GM12878 (cell line): ENCODE measurements at regions not wholly inside any gene's neighbourhood (a gene's known extent, or its start where the extent isn't known, plus 50 kb on each side); places are given as distances from the start of the nearest gene placed in this dataset.

Experiments
- ATAC-seq: fragments of 200-7000 bp; cut with Tn5 transposase; 3 replicates; pipeline ENCODE4 v1.9.1; 2020; ENCODE audit warnings: mild to moderate bottlenecking, moderate library complexity
- BruUV-seq: library from RNA; stranded (reverse); fragments of 400-500 nt; replicated peaks from 2 replicates; lab custom pipeline; 2021; lab: Mats Ljungman, UMichigan
- CTCF ChIA-PET: fragments of 300-600 bp; sonication (Branson Sonifier 250); formaldehyde crosslinking; extraction: SDS; loops from one replicate; lab custom pipeline; 2021; ENCODE audit warnings: inconsistent platforms; lab: Yijun Ruan, JAX
- POLR2A ChIA-PET: fragments of 350-600 bp; formaldehyde crosslinking; extraction: SDS; loops from one replicate; lab custom pipeline; 2021; ENCODE audit warnings: inconsistent platforms; lab: Charles Lee
- RAD21 ChIA-PET: fragments of 300-600 bp; sonication (Branson Sonifier 250); formaldehyde crosslinking; loops from one replicate; lab custom pipeline; 2023; ENCODE audit warnings: antibody characterized with exemption; ENCODE audit not compliant: unreplicated experiment; lab: Charles Lee
- SMC1A ChIA-PET: fragments of 300-600 bp; sonication (Branson Sonifier 250); formaldehyde crosslinking; loops from one replicate; lab custom pipeline; 2023; ENCODE audit not compliant: unreplicated experiment, uncharacterized antibody; lab: Charles Lee
- DNase-seq: peaks from one replicate; pipeline ENCODE4 v3.0.0-alpha.2; 2011; ENCODE audit warnings: low read depth, low spot score
- FAIRE-seq: peaks from 3 replicates; lab custom pipeline; 2011; peaks lifted over from hg19 to GRCh38; lab: Jason Lieb, UNC
- H2AFZ ChIP-seq: 2 replicates; pipeline ENCODE4 v1.6.0; 2011; ENCODE audit warnings: low read depth, low read length, control low read depth; ENCODE audit not compliant: control insufficient read depth
- H3K27ac ChIP-seq: 2 replicates; pipeline ENCODE4 v1.5.1; 2011; ENCODE audit warnings: control low read depth; ENCODE audit not compliant: control insufficient read depth, insufficient read depth
- H3K27me3 ChIP-seq, 2 experiments: replicated peaks in 1 of 2; 2 replicates each; pipeline versions ENCODE4 v1.6.0 to v1.6.1; 2011; ENCODE audit warnings: low read length in 1 of 2; ENCODE audit not compliant: control insufficient read depth in 2 of 2, insufficient read depth in 2 of 2
- H3K36me3 ChIP-seq, 2 experiments: 2 replicates each; pipeline ENCODE4 v1.5.1; 2011; ENCODE audit warnings: low read length in 1 of 2; ENCODE audit not compliant: control insufficient read depth in 2 of 2, insufficient read depth in 2 of 2
- H3K4me1 ChIP-seq: 2 replicates; pipeline ENCODE4 v1.6.1; 2011; ENCODE audit warnings: mild to moderate bottlenecking, low read length, moderate library complexity, mixed read lengths; ENCODE audit not compliant: control insufficient read depth, insufficient read depth
- H3K4me2 ChIP-seq: 2 replicates; pipeline ENCODE4 v1.6.0; 2011; ENCODE audit warnings: control low read depth; ENCODE audit not compliant: control insufficient read depth, insufficient read depth
- H3K4me3 ChIP-seq: fragments of 200-600 bp; sonication (generic); 2 replicates; pipeline ENCODE4 v1.5.1; 2016
- H3K79me2 ChIP-seq: 2 replicates; pipeline ENCODE4 v1.6.0; 2011; ENCODE audit warnings: low read length; ENCODE audit not compliant: control insufficient read depth, insufficient read depth
- H3K9ac ChIP-seq: 2 replicates; pipeline ENCODE4 v1.8.0; 2011; ENCODE audit warnings: low read length, control low read depth, mixed read lengths; ENCODE audit not compliant: control insufficient read depth, insufficient read depth
- H3K9me3 ChIP-seq: replicated peaks from 3 replicates; pipeline ENCODE4 v1.5.1; 2011; ENCODE audit warnings: mild to moderate bottlenecking, low read length; ENCODE audit not compliant: control insufficient read depth, insufficient read depth
- H4K20me1 ChIP-seq: 2 replicates; pipeline ENCODE4 v1.6.0; 2011; ENCODE audit not compliant: control insufficient read depth, insufficient read depth
- ATF7 ChIP-seq: fragments of 450-650 bp; IDR thresholded peaks from 2 replicates; pipeline ENCODE4 v1.6.1; 2016; ENCODE audit warnings: low read depth, mild to moderate bottlenecking
- BMI1 ChIP-seq: fragments of 450-650 bp; IDR thresholded peaks from 2 replicates; pipeline ENCODE4 v1.6.1; 2016; ENCODE audit warnings: mild to moderate bottlenecking, moderate library complexity, borderline replicate concordance
- CBFB ChIP-seq: IDR thresholded peaks from 2 replicates; pipeline ENCODE4 v1.6.1; 2016; ENCODE audit warnings: antibody characterized with exemption, low read depth
- CEBPB ChIP-seq, 2 experiments: fragments of 150-350 bp in 1 of 2; IDR thresholded peaks; 2 replicates each; pipeline ENCODE4 v1.6.1; 2012 to 2014; ENCODE audit warnings: low read depth in 2 of 2, low read length in 2 of 2, borderline replicate concordance in 1 of 2, inconsistent platforms in 1 of 2
- ETV6 ChIP-seq, 2 experiments: fragments of 450-650 bp in 1 of 2; IDR thresholded peaks in 1 of 2; conservative IDR thresholded peaks in 1 of 2; 2 replicates each; pipeline ENCODE4 v1.6.1; 2014; ENCODE audit warnings: antibody characterized with exemption in 1 of 2, borderline replicate concordance in 1 of 2, low read depth in 1 of 2, mild to moderate bottlenecking in 1 of 2, moderate library complexity in 1 of 2
- IKZF1 ChIP-seq: fragments of 450-650 bp; conservative IDR thresholded peaks from 2 replicates; pipeline ENCODE4 v1.6.1; 2017; ENCODE audit warnings: antibody characterized with exemption, mild to moderate bottlenecking
- POLR2AphosphoS2 ChIP-seq: IDR thresholded peaks from 2 replicates; pipeline ENCODE4 v1.6.1; 2011; ENCODE audit warnings: low read depth, mild to moderate bottlenecking, low read length, improper control_type of control experiment, moderate library complexity
- RBBP5 ChIP-seq: fragments of 200-600 bp; sonication (generic); conservative IDR thresholded peaks from 2 replicates; pipeline ENCODE4 v1.6.1; 2016
- SIN3A ChIP-seq: IDR thresholded peaks from 2 replicates; pipeline ENCODE4 v1.6.1; 2012; ENCODE audit warnings: low read depth, low read length, improper control_type of control experiment
- SMARCA5 ChIP-seq: fragments of 450-650 bp; IDR thresholded peaks from 2 replicates; pipeline ENCODE4 v1.6.1; 2017; ENCODE audit warnings: mild to moderate bottlenecking
- SUZ12 ChIP-seq: fragments of 200-600 bp; sonication (generic); IDR thresholded peaks from one replicate; pipeline ENCODE4 v1.6.1; 2018; ENCODE audit warnings: antibody characterized with exemption, mild to moderate bottlenecking; ENCODE audit not compliant: unreplicated experiment
- WGBS: methylation state at CpG from one replicate; pipeline ENCODE4 v1.1.6; 2016; ENCODE audit warnings: low lambda C conversion rate; ENCODE audit not compliant: insufficient replicate concordance, insufficient coverage; ENCODE audit errors: missing lambda C conversion rate; 5-methylcytosine and 5-hydroxymethylcytosine counted together
- in situ Hi-C: fragments of 300-500 bp; cut with MboI; formaldehyde crosslinking; loops from 9 replicates; pipeline ENCODE4 v1.14.3; 2018; ENCODE audit warnings: mixed read lengths
- intact Hi-C: fragments of 100-400 bp; cut with micrococcal nuclease; formaldehyde crosslinking; loops from one replicate; pipeline ENCODE4 v1.14.2; 2022; ENCODE audit not compliant: unreplicated experiment
- TF ChIP-seq, protein P1 (sequence below): fragments of 450-650 bp; formaldehyde crosslinking; IDR thresholded peaks from 2 replicates; pipeline ENCODE4 v1.5.0; 2022; ENCODE audit warnings: mild to moderate bottlenecking, missing genetic modification characterization
- TF ChIP-seq, protein P2 (sequence below): fragments of 450-650 bp; IDR thresholded peaks from 2 replicates; pipeline ENCODE4 v1.6.1; 2017; ENCODE audit warnings: mild to moderate bottlenecking
- TF ChIP-seq, protein P3 (sequence below): IDR thresholded peaks from 2 replicates; pipeline ENCODE4 v1.6.1; 2012; ENCODE audit warnings: mild to moderate bottlenecking, low read depth, low read length

GRCh38 chr7:94304878-94305277, 89.8 kb upstream of the COL1A2 start:
- POLR2A ChIA-PET = no interaction called here
- DNase-seq (no peak), FAIRE-seq (no peak), ATAC-seq (no peak)
- no peaks in the 10 kb centered on the region for H3K36me3 ChIP-seq
- no peak overlapping the region for H3K27ac ChIP-seq
- no peaks in the 10 kb centered on the region for H3K27me3 ChIP-seq
- H3K9me3 ChIP-seq = no peaks in the 10 kb centered on the region
- H3K4me2 ChIP-seq = no peak overlapping the region
- CTCF ChIA-PET = no interaction called here
- H2AFZ ChIP-seq = no peak overlapping the region
- RAD21 ChIA-PET = no interaction called here
- H3K4me3 ChIP-seq = no peak overlapping the region
- H3K9ac ChIP-seq = no peak overlapping the region
- H3K4me1 ChIP-seq = no peaks in the 10 kb centered on the region
- no TSS peak for BruUV-seq
- no peaks in the 10 kb centered on the region for H3K79me2 ChIP-seq
- intact Hi-C loops = no loop called here
- no peaks in the 10 kb centered on the region for H4K20me1 ChIP-seq
- SMC1A ChIA-PET = no interaction called here
- 13% methylated on average over 2 of the region's 2 CpGs for WGBS
- in situ Hi-C loops = no loop called here
- TF ChIP-seq RBBP5 = no peak
- no peak for TF ChIP-seq SMARCA5
- no peak for TF ChIP-seq IKZF1
- TF ChIP-seq, protein P1, sequence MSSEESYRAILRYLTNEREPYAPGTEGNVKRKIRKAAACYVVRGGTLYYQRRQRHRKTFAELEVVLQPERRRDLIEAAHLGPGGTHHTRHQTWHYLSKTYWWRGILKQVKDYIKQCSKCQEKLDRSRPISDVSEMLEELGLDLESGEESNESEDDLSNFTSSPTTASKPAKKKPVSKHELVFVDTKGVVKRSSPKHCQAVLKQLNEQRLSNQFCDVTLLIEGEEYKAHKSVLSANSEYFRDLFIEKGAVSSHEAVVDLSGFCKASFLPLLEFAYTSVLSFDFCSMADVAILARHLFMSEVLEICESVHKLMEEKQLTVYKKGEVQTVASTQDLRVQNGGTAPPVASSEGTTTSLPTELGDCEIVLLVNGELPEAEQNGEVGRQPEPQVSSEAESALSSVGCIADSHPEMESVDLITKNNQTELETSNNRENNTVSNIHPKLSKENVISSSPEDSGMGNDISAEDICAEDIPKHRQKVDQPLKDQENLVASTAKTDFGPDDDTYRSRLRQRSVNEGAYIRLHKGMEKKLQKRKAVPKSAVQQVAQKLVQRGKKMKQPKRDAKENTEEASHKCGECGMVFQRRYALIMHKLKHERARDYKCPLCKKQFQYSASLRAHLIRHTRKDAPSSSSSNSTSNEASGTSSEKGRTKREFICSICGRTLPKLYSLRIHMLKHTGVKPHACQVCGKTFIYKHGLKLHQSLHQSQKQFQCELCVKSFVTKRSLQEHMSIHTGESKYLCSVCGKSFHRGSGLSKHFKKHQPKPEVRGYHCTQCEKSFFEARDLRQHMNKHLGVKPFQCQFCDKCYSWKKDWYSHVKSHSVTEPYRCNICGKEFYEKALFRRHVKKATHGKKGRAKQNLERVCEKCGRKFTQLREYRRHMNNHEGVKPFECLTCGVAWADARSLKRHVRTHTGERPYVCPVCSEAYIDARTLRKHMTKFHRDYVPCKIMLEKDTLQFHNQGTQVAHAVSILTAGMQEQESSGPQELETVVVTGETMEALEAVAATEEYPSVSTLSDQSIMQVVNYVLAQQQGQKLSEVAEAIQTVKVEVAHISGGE (CRISPR knock-in tag) = no peak
- no peak for TF ChIP-seq BMI1
- TF ChIP-seq ETV6 (conservative IDR thresholded peaks at IDR 0.05 in 1 of 2, IDR thresholded peaks at IDR 0.05 in 1 of 2; ENCODE audit: borderline replicate concordance in 1 of 2, low read depth in 1 of 2) = no peak
- no peak for TF ChIP-seq ATF7
- TF ChIP-seq, protein P2, sequence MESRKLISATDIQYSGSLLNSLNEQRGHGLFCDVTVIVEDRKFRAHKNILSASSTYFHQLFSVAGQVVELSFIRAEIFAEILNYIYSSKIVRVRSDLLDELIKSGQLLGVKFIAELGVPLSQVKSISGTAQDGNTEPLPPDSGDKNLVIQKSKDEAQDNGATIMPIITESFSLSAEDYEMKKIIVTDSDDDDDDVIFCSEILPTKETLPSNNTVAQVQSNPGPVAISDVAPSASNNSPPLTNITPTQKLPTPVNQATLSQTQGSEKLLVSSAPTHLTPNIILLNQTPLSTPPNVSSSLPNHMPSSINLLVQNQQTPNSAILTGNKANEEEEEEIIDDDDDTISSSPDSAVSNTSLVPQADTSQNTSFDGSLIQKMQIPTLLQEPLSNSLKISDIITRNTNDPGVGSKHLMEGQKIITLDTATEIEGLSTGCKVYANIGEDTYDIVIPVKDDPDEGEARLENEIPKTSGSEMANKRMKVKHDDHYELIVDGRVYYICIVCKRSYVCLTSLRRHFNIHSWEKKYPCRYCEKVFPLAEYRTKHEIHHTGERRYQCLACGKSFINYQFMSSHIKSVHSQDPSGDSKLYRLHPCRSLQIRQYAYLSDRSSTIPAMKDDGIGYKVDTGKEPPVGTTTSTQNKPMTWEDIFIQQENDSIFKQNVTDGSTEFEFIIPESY = no peak
- TF ChIP-seq CBFB = no peak
- no peak for TF ChIP-seq POLR2AphosphoS2
- TF ChIP-seq, protein P3, sequence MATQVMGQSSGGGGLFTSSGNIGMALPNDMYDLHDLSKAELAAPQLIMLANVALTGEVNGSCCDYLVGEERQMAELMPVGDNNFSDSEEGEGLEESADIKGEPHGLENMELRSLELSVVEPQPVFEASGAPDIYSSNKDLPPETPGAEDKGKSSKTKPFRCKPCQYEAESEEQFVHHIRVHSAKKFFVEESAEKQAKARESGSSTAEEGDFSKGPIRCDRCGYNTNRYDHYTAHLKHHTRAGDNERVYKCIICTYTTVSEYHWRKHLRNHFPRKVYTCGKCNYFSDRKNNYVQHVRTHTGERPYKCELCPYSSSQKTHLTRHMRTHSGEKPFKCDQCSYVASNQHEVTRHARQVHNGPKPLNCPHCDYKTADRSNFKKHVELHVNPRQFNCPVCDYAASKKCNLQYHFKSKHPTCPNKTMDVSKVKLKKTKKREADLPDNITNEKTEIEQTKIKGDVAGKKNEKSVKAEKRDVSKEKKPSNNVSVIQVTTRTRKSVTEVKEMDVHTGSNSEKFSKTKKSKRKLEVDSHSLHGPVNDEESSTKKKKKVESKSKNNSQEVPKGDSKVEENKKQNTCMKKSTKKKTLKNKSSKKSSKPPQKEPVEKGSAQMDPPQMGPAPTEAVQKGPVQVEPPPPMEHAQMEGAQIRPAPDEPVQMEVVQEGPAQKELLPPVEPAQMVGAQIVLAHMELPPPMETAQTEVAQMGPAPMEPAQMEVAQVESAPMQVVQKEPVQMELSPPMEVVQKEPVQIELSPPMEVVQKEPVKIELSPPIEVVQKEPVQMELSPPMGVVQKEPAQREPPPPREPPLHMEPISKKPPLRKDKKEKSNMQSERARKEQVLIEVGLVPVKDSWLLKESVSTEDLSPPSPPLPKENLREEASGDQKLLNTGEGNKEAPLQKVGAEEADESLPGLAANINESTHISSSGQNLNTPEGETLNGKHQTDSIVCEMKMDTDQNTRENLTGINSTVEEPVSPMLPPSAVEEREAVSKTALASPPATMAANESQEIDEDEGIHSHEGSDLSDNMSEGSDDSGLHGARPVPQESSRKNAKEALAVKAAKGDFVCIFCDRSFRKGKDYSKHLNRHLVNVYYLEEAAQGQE = no peak
- TF ChIP-seq SUZ12 = no peak
- no peak for TF ChIP-seq CEBPB (IDR thresholded peaks at IDR 0.05; ENCODE audit: borderline replicate concordance in 1 of 2, low read depth in 2 of 2, low read length in 2 of 2)
- TF ChIP-seq SIN3A = no peak
